ENCODE measurements at regions not wholly inside any gene's neighbourhood (a gene's known extent, or its start where the extent isn't known, plus 50 kb on each side); places are given as distances from the start of the nearest gene placed in this dataset.
A peak's percentile ranks its signal among the peaks of the same experiment; 100 is the strongest.

- H3K4me2 ChIP-seq (ENCODE audit: insufficient read depth, insufficient read length, low read length): no peak overlapping the region
- H3K27me3 Mint-ChIP-seq (ENCODE audit: low read depth): no peaks in the 10 kb centered on the region
- H2BK120ac ChIP-seq (ENCODE audit: low read depth, low read length, poor library complexity, severe bottlenecking): no peak overlapping the region
- H3K27ac ChIP-seq (ENCODE audit: insufficient read length, low read depth, low read length): no peak overlapping the region
- H3K14ac ChIP-seq (ENCODE audit: insufficient read depth, low read length): no peak overlapping the region
- H4K5ac ChIP-seq (ENCODE audit: insufficient read length, low read depth, low read length): no peak overlapping the region
- H3K9ac ChIP-seq (ENCODE audit: extremely low read depth, insufficient read length, low read length): no peak overlapping the region
- no peak overlapping the region for H3K4me3 Mint-ChIP-seq
- H4K20me1 ChIP-seq (ENCODE audit: control insufficient read depth, insufficient read depth, insufficient read length): no peaks in the 10 kb centered on the region
- no peak overlapping the region for H2BK20ac ChIP-seq (ENCODE audit: low read depth, low read length, poor library complexity, severe bottlenecking)
- H2BK5ac ChIP-seq (ENCODE audit: insufficient read length, low read length): no peak overlapping the region
- TF ChIP-seq CTCF (conservative IDR thresholded peaks at IDR 0.05): peak; percentile 49; the same call in 2 of the 3 replicates
- H4K8ac ChIP-seq (replicated peaks; ENCODE audit: insufficient read length, low read depth, low read length): no peak overlapping the region
- H3K56ac ChIP-seq (ENCODE audit: insufficient read length, low read depth, low read length): no peak overlapping the region
- no peaks in the 10 kb centered on the region for H3K79me2 ChIP-seq (ENCODE audit: insufficient read depth, low read length)
- no peaks in the 10 kb centered on the region for H3K36me3 Mint-ChIP-seq (ENCODE audit: insufficient read depth in 1 of 3, low read depth in 3 of 3)
- H3K9me3 ChIP-seq (ENCODE audit: control insufficient read depth, low read depth, low read length): no peaks in the 10 kb centered on the region
- no peak overlapping the region for H2AK5ac ChIP-seq (ENCODE audit: insufficient read length, low read length)
- H3K4me1 Mint-ChIP-seq: no peaks in the 10 kb centered on the region
- H3T11ph ChIP-seq (ENCODE audit: low read length): no peak overlapping the region
- no peak overlapping the region for H4K91ac ChIP-seq (ENCODE audit: insufficient read length, low read depth, low read length)
- no peaks in the 10 kb centered on the region for H3K9me3 Mint-ChIP-seq
- WGBS (ENCODE audit: extremely low coverage, insufficient read length, low lambda C conversion rate): no CpG with 5 or more reads among the region's 3 CpGs
- H3K79me1 ChIP-seq (ENCODE audit: insufficient read depth, low read depth, low read length, poor library complexity, severe bottlenecking): no peaks in the 10 kb centered on the region
- no peak overlapping the region for H3K23ac ChIP-seq (ENCODE audit: insufficient read length, low read depth, low read length)
- H3K4me1 ChIP-seq (ENCODE audit: insufficient read depth, low read length): no peaks in the 10 kb centered on the region
- H3K4ac ChIP-seq (ENCODE audit: low read depth, low read length): no peak overlapping the region
- no peaks in the 10 kb centered on the region for H3K27me3 ChIP-seq (ENCODE audit: insufficient read depth, low read length)
- no peak for DNase-seq
- H3K27ac Mint-ChIP-seq: no peak overlapping the region
- no peak overlapping the region for H2AFZ ChIP-seq (ENCODE audit: low read length)
- no peak overlapping the region for H2BK15ac ChIP-seq (ENCODE audit: low read depth, low read length)
- H3K18ac ChIP-seq (ENCODE audit: insufficient read length, low read depth, low read length): no peak overlapping the region
- no peak overlapping the region for H2BK12ac ChIP-seq (ENCODE audit: insufficient read length, low read depth, low read length)
- no peaks in the 10 kb centered on the region for H3K23me2 ChIP-seq (ENCODE audit: insufficient read length, low read depth, low read length, poor library complexity, severe bottlenecking)
Observed at GRCh38 chr13:62014299-62014698, 598.6 kb upstream of the PCDH20 start.
